ENCODE measurements at regions not wholly inside any gene's neighbourhood (a gene's known extent, or its start where the extent isn't known, plus 50 kb on each side); places are given as distances from the start of the nearest gene placed in this dataset.

- TF ChIP-seq CTCF (optimal IDR thresholded peaks at IDR 0.05 in 1 of 3, IDR thresholded peaks at IDR 0.05 in 1 of 3, conservative IDR thresholded peaks at IDR 0.05 in 1 of 3; ENCODE audit: extremely low read depth in 1 of 3, insufficient read depth in 2 of 3, low read length in 3 of 3), result no peak
- TF ChIP-seq EZH2 (IDR thresholded peaks at IDR 0.05; ENCODE audit: low read length), result no peak
- Histone ChIP-seq H3K9ac (ENCODE audit: control insufficient read depth, extremely low read depth, insufficient read depth, low read length) (no peak overlapping the region), H3K27me3 (ENCODE audit: control insufficient read depth, extremely low read depth, insufficient read depth, low read length) (no peaks in the 10 kb centered on the region), H3K36me3 (ENCODE audit: control insufficient read depth in 2 of 2, extremely low read depth in 1 of 2, insufficient read depth in 2 of 2, low read length in 2 of 2) (no peaks in the 10 kb centered on the region), H2AFZ (ENCODE audit: control insufficient read depth, low read length) (no peak overlapping the region), H3K27ac (ENCODE audit: control insufficient read depth, insufficient read depth, low read length) (no peak overlapping the region), H3K4me2 (ENCODE audit: control insufficient read depth, extremely low read depth, insufficient read depth, low read depth, low read length) (no peak overlapping the region), H3K4me3 (ENCODE audit: control insufficient read depth in 2 of 3, extremely low read depth in 1 of 3, insufficient read depth in 2 of 3, low read depth in 1 of 3, low read length in 3 of 3) (no peak overlapping the region), H3K4me1 (ENCODE audit: control insufficient read depth, extremely low read depth, insufficient read depth, low read length) (no peaks in the 10 kb centered on the region), H3K9me1 (ENCODE audit: control insufficient read depth, extremely low read depth, insufficient read depth, low read length) (no peaks in the 10 kb centered on the region), H3K9me3 (ENCODE audit: control insufficient read depth, low read depth, low read length) (peaks cover 3% of the 10 kb centered on the region), H4K20me1 (ENCODE audit: control insufficient read depth, extremely low read depth, insufficient read depth, low read length) (no peaks in the 10 kb centered on the region), H3K79me2 (ENCODE audit: control insufficient read depth, insufficient read depth, low read length) (no peaks in the 10 kb centered on the region)
- no peak for DNase-seq (ENCODE audit: low read depth, low spot score)
- FAIRE-seq, result no peak
- dilution Hi-C loops (cut with MboI; ENCODE audit: extremely low pct_ligation_motif_present, low sequenced_read_pairs), result no loop called here
Observed at GRCh38 chr18:72180689-72181088, 363.5 kb downstream of the CBLN2 start.

GRCh38 chr18:72174972-72175649 is 369.0 kb downstream of the CBLN2 start:
- H3K27ac ChIP-seq (ENCODE audit: control insufficient read depth, insufficient read depth, low read length), result no peak overlapping the region
- FAIRE-seq (no peak), DNase-seq (ENCODE audit: low read depth, low spot score) (no peak)
- dilution Hi-C loops (cut with MboI; ENCODE audit: extremely low pct_ligation_motif_present, low sequenced_read_pairs), result no loop called here
- no peak overlapping the region for H3K4me3 ChIP-seq (ENCODE audit: control insufficient read depth in 2 of 3, extremely low read depth in 1 of 3, insufficient read depth in 2 of 3, low read depth in 1 of 3, low read length in 3 of 3)
- H2AFZ ChIP-seq (ENCODE audit: control insufficient read depth, low read length), result no peak overlapping the region
- H3K4me1 ChIP-seq (ENCODE audit: control insufficient read depth, extremely low read depth, insufficient read depth, low read length), result no peaks in the 10 kb centered on the region
- H4K20me1 ChIP-seq (ENCODE audit: control insufficient read depth, extremely low read depth, insufficient read depth, low read length), result no peaks in the 10 kb centered on the region
- H3K36me3 ChIP-seq (ENCODE audit: control insufficient read depth in 2 of 2, extremely low read depth in 1 of 2, insufficient read depth in 2 of 2, low read length in 2 of 2), result no peaks in the 10 kb centered on the region
- no peak overlapping the region for H3K9ac ChIP-seq (ENCODE audit: control insufficient read depth, extremely low read depth, insufficient read depth, low read length)
- no peak overlapping the region for H3K4me2 ChIP-seq (ENCODE audit: control insufficient read depth, extremely low read depth, insufficient read depth, low read depth, low read length)
- TF ChIP-seq CTCF (optimal IDR thresholded peaks at IDR 0.05 in 1 of 3, IDR thresholded peaks at IDR 0.05 in 1 of 3, conservative IDR thresholded peaks at IDR 0.05 in 1 of 3; ENCODE audit: extremely low read depth in 1 of 3, insufficient read depth in 2 of 3, low read length in 3 of 3), result no peak
- no peaks in the 10 kb centered on the region for H3K27me3 ChIP-seq (ENCODE audit: control insufficient read depth, extremely low read depth, insufficient read depth, low read length)
- no peaks in the 10 kb centered on the region for H3K79me2 ChIP-seq (ENCODE audit: control insufficient read depth, insufficient read depth, low read length)
- no peaks in the 10 kb centered on the region for H3K9me1 ChIP-seq (ENCODE audit: control insufficient read depth, extremely low read depth, insufficient read depth, low read length)
- peaks cover 1% of the 10 kb centered on the region for H3K9me3 ChIP-seq (ENCODE audit: control insufficient read depth, low read depth, low read length)
